HFF-Myc (cell line): ENCODE measurements at regions not wholly inside any gene's neighbourhood (a gene's known extent, or its start where the extent isn't known, plus 50 kb on each side); places are given as distances from the start of the nearest gene placed in this dataset.

ENCODE experiments used
- DNase-seq: peaks from one replicate; pipeline ENCODE4 v3.0.0-alpha.2; 2011; ENCODE audit warnings: low read depth; ENCODE audit errors: extremely low read depth
- H3K4me3 ChIP-seq: replicated peaks from 2 replicates; pipeline ENCODE4 v1.5.1; 2011; ENCODE audit warnings: low read depth, mild to moderate bottlenecking, control low read depth, low read length
- CTCF ChIP-seq: IDR thresholded peaks from 2 replicates; pipeline ENCODE4 v1.5.1; 2012; ENCODE audit warnings: mild to moderate bottlenecking, low read depth, low read length, control low read depth; ENCODE audit errors: missing control alignments

- TF ChIP-seq CTCF = no peak
- H3K4me3 ChIP-seq = no peak overlapping the region
- DNase-seq = no peak
Measured at GRCh38 chr2:8154936-8155335, 526.9 kb upstream of the ID2 start.

- TF ChIP-seq CTCF = no peak
- no peak overlapping the region for H3K4me3 ChIP-seq
- no peak for DNase-seq
Measured at GRCh38 chr2:8157621-8158430, 524.0 kb upstream of the ID2 start.

- DNase-seq = no peak
- no peak for TF ChIP-seq CTCF
- no peak overlapping the region for H3K4me3 ChIP-seq
Measured at GRCh38 chr2:8158711-8159110, 523.1 kb upstream of the ID2 start.

GRCh38 chr2:8159211-8159965 lies 522.5 kb upstream of the ID2 start:
- no peak for TF ChIP-seq CTCF
- H3K4me3 ChIP-seq = no peak overlapping the region
- no peak for DNase-seq

GRCh38 chr2:8159966-8160603 lies 521.8 kb upstream of the ID2 start:
- no peak for DNase-seq

GRCh38 chr2:8160959-8161358 lies 520.9 kb upstream of the ID2 start:
- no peak for TF ChIP-seq CTCF
- no peak for DNase-seq
- H3K4me3 ChIP-seq = no peak overlapping the region

More at GRCh38 chr2:8159966-8160603, 521.8 kb upstream of the ID2 start:
- H3K4me3 ChIP-seq = no peak overlapping the region
- no peak for TF ChIP-seq CTCF
